ENCODE measurements at regions not wholly inside any gene's neighbourhood (a gene's known extent, or its start where the extent isn't known, plus 50 kb on each side); places are given as distances from the start of the nearest gene placed in this dataset.

- TF ChIP-seq POLR2A (IDR thresholded peaks at IDR 0.05) = no peak
- TF ChIP-seq CTCF (IDR thresholded peaks at IDR 0.05) = no peak
- H3K27ac ChIP-seq = no peak overlapping the region
- no peaks in the 10 kb centered on the region for H3K27me3 ChIP-seq
- no peak for ATAC-seq
- no peaks in the 10 kb centered on the region for H3K9me3 ChIP-seq
- H3K4me3 ChIP-seq = no peak overlapping the region
- H3K36me3 ChIP-seq = no peaks in the 10 kb centered on the region
- no peak for DNase-seq
- 94% methylated on average over 2 of the region's 2 CpGs for WGBS (ENCODE audit: insufficient coverage, low coverage, low lambda C conversion rate, missing lambda C conversion rate)
- no peaks in the 10 kb centered on the region for H3K4me1 ChIP-seq
- intact Hi-C loops (cut with DNase I) = no loop called here
Observed at GRCh38 chr15:70387993-70388392, 290.3 kb upstream of the TLE3 start.

- Histone ChIP-seq H3K9me3 (no peaks in the 10 kb centered on the region), H3K27ac (no peak overlapping the region), H3K4me3 (no peak overlapping the region), H3K4me1 (no peaks in the 10 kb centered on the region), H3K27me3 (no peaks in the 10 kb centered on the region), H3K36me3 (no peaks in the 10 kb centered on the region)
- no peak for TF ChIP-seq CTCF (IDR thresholded peaks at IDR 0.05)
- TF ChIP-seq POLR2A (IDR thresholded peaks at IDR 0.05) = no peak
- WGBS (ENCODE audit: insufficient coverage, low coverage, low lambda C conversion rate, missing lambda C conversion rate) = 93% methylated on average over 2 of the region's 9 CpGs
- no peak for DNase-seq
- intact Hi-C loops (cut with DNase I) = no loop called here
- ATAC-seq = no peak
Observed at GRCh38 chr15:70387081-70387480, 289.4 kb upstream of the TLE3 start.

- Histone ChIP-seq H3K9me3 (no peaks in the 10 kb centered on the region), H3K27ac (no peak overlapping the region), H3K4me3 (no peak overlapping the region), H3K36me3 (no peaks in the 10 kb centered on the region), H3K27me3 (no peaks in the 10 kb centered on the region), H3K4me1 (no peaks in the 10 kb centered on the region)
- TF ChIP-seq CTCF (IDR thresholded peaks at IDR 0.05) (no peak), POLR2A (IDR thresholded peaks at IDR 0.05) (no peak)
- DNase-seq = no peak
- no peak for ATAC-seq
- 100% methylated on average over 1 of the region's 8 CpGs for WGBS (ENCODE audit: insufficient coverage, low coverage, low lambda C conversion rate, missing lambda C conversion rate)
- intact Hi-C loops (cut with DNase I) = no loop called here
Observed at GRCh38 chr15:70385711-70386110, 288.0 kb upstream of the TLE3 start.

- ATAC-seq = peak in 2 of 4 donors; percentile 13 to 46
Observed at GRCh38 chr15:70385052-70385451, 287.3 kb upstream of the TLE3 start.

More at GRCh38 chr15:70385052-70385451, 287.3 kb upstream of the TLE3 start:
- DNase-seq = no peak
- Histone ChIP-seq H3K4me1 (no peaks in the 10 kb centered on the region), H3K27me3 (no peaks in the 10 kb centered on the region), H3K4me3 (no peak overlapping the region), H3K36me3 (no peaks in the 10 kb centered on the region), H3K9me3 (no peaks in the 10 kb centered on the region), H3K27ac (no peak overlapping the region)
- intact Hi-C loops (cut with DNase I) = no loop called here
- WGBS (ENCODE audit: insufficient coverage, low coverage, low lambda C conversion rate, missing lambda C conversion rate) = 51% methylated on average over 6 of the region's 6 CpGs
- no peak for TF ChIP-seq CTCF (IDR thresholded peaks at IDR 0.05)
- no peak for TF ChIP-seq POLR2A (IDR thresholded peaks at IDR 0.05)
